SK-N-SH treated with all-trans-retinoic acid at 6 μM for 48 hours (cell line): ENCODE measurements at regions not wholly inside any gene's neighbourhood (a gene's known extent, or its start where the extent isn't known, plus 50 kb on each side); places are given as distances from the start of the nearest gene placed in this dataset.

ENCODE experiments used
- ATAC-seq: fragments of 200-7000 bp; cut with Tn5 transposase; 3 replicates; pipeline ENCODE4 v1.9.1; 2020; ENCODE audit warnings: mild to moderate bottlenecking, moderate library complexity
- ARNTL ChIP-seq: fragments of 450-650 bp; formaldehyde crosslinking; IDR thresholded peaks from 2 replicates; pipeline ENCODE4 v1.5.0; 2020; ENCODE audit warnings: low read depth, mild to moderate bottlenecking, moderate library complexity, borderline replicate concordance
- BACH2 ChIP-seq: fragments of 250-450 bp; sonication (Bioruptor Pico); IDR thresholded peaks from 2 replicates; pipeline ENCODE4 v1.9.0; 2021; ENCODE audit warnings: mild to moderate bottlenecking, borderline replicate concordance
- CSDC2 ChIP-seq: fragments of 250-450 bp; sonication (Bioruptor Pico); IDR thresholded peaks from 2 replicates; pipeline ENCODE4 v1.5.0; 2020; ENCODE audit warnings: mild to moderate bottlenecking, moderate library complexity
- ESRRG ChIP-seq: fragments of 250-450 bp; sonication (Bioruptor Pico); IDR thresholded peaks from 2 replicates; pipeline ENCODE4 v1.6.1; 2021; ENCODE audit warnings: mild to moderate bottlenecking
- GLIS3 ChIP-seq: fragments of 250-450 bp; sonication (Bioruptor Pico); IDR thresholded peaks from 2 replicates; pipeline ENCODE4 v1.5.0; 2020; ENCODE audit warnings: mild to moderate bottlenecking, moderate library complexity
- ISL1 ChIP-seq: fragments of 250-450 bp; sonication (Bioruptor Pico); IDR thresholded peaks from 2 replicates; pipeline ENCODE4 v2.1.2; 2022; ENCODE audit warnings: mild to moderate bottlenecking, moderate library complexity
- OSR1 ChIP-seq: fragments of 250-450 bp; sonication (Bioruptor Pico); IDR thresholded peaks from 2 replicates; pipeline ENCODE4 v1.8.0; 2022; ENCODE audit warnings: moderate library complexity, mild to moderate bottlenecking, inconsistent platforms
- PPARA ChIP-seq: fragments of 250-450 bp; sonication (Bioruptor Pico); IDR thresholded peaks from 2 replicates; pipeline ENCODE4 v1.5.0; 2020; ENCODE audit warnings: mild to moderate bottlenecking, borderline replicate concordance
- RARB ChIP-seq: fragments of 250-450 bp; sonication (Bioruptor Pico); IDR thresholded peaks from 2 replicates; pipeline ENCODE4 v1.8.0; 2021; ENCODE audit warnings: mild to moderate bottlenecking, moderate library complexity
- SNAI2 ChIP-seq: fragments of 250-450 bp; sonication (Bioruptor Pico); IDR thresholded peaks from 2 replicates; pipeline ENCODE4 v1.5.0; 2020; ENCODE audit warnings: mild to moderate bottlenecking, moderate library complexity
- TCF4 ChIP-seq: fragments of 250-450 bp; sonication (Bioruptor Pico); IDR thresholded peaks from 2 replicates; pipeline ENCODE4 v1.8.0; 2021; ENCODE audit warnings: mild to moderate bottlenecking, moderate library complexity, borderline replicate concordance
- TOX ChIP-seq: fragments of 250-450 bp; sonication (Bioruptor Pico); IDR thresholded peaks from 2 replicates; pipeline ENCODE4 v1.8.0; 2021; ENCODE audit warnings: mild to moderate bottlenecking, moderate library complexity, borderline replicate concordance
- ZC3H10 ChIP-seq: fragments of 250-450 bp; sonication (Bioruptor Pico); IDR thresholded peaks from 2 replicates; pipeline ENCODE4 v1.5.1; 2021; ENCODE audit warnings: mild to moderate bottlenecking, moderate library complexity
- ZFP3 ChIP-seq: fragments of 250-450 bp; sonication (Bioruptor Pico); IDR thresholded peaks from 2 replicates; pipeline ENCODE4 v1.5.0; 2020; ENCODE audit warnings: mild to moderate bottlenecking, moderate library complexity
- ZFP30 ChIP-seq: fragments of 450-650 bp; formaldehyde crosslinking; IDR thresholded peaks from 2 replicates; pipeline ENCODE4 v1.5.0; 2022; ENCODE audit warnings: mild to moderate bottlenecking, moderate library complexity
- ZNF565 ChIP-seq: fragments of 450-650 bp; formaldehyde crosslinking; conservative IDR thresholded peaks from 2 replicates; pipeline ENCODE4 v1.5.0; 2020; ENCODE audit warnings: low read depth, mild to moderate bottlenecking, moderate library complexity
- ZNF70 ChIP-seq: fragments of 450-650 bp; formaldehyde crosslinking; IDR thresholded peaks from 2 replicates; pipeline ENCODE4 v1.5.0; 2020; ENCODE audit warnings: mild to moderate bottlenecking, moderate library complexity
- ZNF8 ChIP-seq: fragments of 450-650 bp; formaldehyde crosslinking; IDR thresholded peaks from 2 replicates; pipeline ENCODE4 v1.5.0; 2020; ENCODE audit warnings: mild to moderate bottlenecking, moderate library complexity
- TF ChIP-seq, protein P1 (sequence below): fragments of 250-450 bp; sonication (Bioruptor Pico); IDR thresholded peaks from 2 replicates; pipeline ENCODE4 v1.8.0; 2021; ENCODE audit warnings: low read depth, mild to moderate bottlenecking, moderate library complexity, borderline replicate concordance
- TF ChIP-seq, protein P2 (sequence below): fragments of 250-450 bp; sonication (Bioruptor Pico); IDR thresholded peaks from 2 replicates; pipeline ENCODE4 v1.5.1; 2020; ENCODE audit warnings: low read depth, mild to moderate bottlenecking, moderate library complexity
- TF ChIP-seq, protein P3 (sequence below): fragments of 250-450 bp; sonication (Bioruptor Pico); IDR thresholded peaks from 2 replicates; pipeline ENCODE4 v1.8.0; 2020; ENCODE audit warnings: mild to moderate bottlenecking, moderate library complexity, borderline replicate concordance
- TF ChIP-seq, protein P4 (sequence below): fragments of 250-450 bp; sonication (Bioruptor Pico); IDR thresholded peaks from 2 replicates; pipeline ENCODE4 v1.5.0; 2020; ENCODE audit warnings: mild to moderate bottlenecking, moderate library complexity

DNA sequence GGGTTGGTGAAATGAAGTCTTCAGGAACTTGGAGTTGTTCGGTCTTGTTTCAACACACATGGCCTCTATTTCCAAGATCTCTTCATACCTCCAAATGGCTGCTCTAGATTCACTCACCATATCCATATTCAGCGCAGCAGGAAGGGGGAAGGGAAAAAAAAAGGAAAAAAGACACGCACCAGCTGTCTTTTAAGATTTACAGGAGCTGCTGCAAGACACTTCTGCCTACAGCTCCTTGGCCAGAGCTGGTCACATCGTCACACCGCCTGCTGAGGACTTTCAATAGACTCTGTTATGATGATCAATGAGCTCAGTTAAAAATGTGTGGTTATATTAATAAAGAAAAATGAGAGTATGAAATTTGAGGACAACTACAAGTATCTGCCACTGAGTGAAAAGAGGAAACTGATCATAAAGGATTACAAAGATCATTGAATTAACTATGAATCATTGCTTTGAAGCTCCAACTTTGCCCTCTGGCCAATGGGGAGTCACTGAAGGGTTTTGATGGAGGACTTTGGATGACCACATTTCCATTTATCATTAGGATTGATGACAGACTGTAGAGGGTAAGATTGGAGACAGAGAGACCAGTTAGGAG, 182.1 kb upstream of the HMGA2 start:
- TF ChIP-seq ZC3H10 (peak; percentile 55), ARNTL (CRISPR knock-in tag) (no peak), PPARA (CRISPR knock-in tag) (no peak), ZNF565 (no peak), TCF4 (no peak), CSDC2 (no peak), BACH2 (CRISPR knock-in tag) (no peak), ZNF8 (CRISPR knock-in tag) (no peak), TOX (CRISPR knock-in tag) (peak; percentile 89; the same call in 1 of the 2 replicates), ZNF70 (no peak), SNAI2 (CRISPR knock-in tag) (no peak), RARB (CRISPR knock-in tag) (0 out of 2 replicates have a peak, but pooled peaks have one; percentile 43)
- TF ChIP-seq, protein P1, sequence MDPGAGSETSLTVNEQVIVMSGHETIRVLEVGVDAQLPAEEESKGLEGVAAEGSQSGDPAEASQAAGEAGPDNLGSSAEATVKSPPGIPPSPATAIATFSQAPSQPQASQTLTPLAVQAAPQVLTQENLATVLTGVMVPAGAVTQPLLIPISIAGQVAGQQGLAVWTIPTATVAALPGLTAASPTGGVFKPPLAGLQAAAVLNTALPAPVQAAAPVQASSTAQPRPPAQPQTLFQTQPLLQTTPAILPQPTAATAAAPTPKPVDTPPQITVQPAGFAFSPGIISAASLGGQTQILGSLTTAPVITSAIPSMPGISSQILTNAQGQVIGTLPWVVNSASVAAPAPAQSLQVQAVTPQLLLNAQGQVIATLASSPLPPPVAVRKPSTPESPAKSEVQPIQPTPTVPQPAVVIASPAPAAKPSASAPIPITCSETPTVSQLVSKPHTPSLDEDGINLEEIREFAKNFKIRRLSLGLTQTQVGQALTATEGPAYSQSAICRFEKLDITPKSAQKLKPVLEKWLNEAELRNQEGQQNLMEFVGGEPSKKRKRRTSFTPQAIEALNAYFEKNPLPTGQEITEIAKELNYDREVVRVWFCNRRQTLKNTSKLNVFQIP (CRISPR knock-in tag), result peak; percentile 63; the same call in 1 of the 2 replicates
- TF ChIP-seq, protein P2, sequence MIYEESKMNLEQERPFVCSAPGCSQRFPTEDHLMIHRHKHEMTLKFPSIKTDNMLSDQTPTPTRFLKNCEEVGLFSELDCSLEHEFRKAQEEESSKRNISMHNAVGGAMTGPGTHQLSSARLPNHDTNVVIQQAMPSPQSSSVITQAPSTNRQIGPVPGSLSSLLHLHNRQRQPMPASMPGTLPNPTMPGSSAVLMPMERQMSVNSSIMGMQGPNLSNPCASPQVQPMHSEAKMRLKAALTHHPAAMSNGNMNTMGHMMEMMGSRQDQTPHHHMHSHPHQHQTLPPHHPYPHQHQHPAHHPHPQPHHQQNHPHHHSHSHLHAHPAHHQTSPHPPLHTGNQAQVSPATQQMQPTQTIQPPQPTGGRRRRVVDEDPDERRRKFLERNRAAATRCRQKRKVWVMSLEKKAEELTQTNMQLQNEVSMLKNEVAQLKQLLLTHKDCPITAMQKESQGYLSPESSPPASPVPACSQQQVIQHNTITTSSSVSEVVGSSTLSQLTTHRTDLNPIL (CRISPR knock-in tag), result no peak
- ATAC-seq, result peak; percentile 52

DNA sequence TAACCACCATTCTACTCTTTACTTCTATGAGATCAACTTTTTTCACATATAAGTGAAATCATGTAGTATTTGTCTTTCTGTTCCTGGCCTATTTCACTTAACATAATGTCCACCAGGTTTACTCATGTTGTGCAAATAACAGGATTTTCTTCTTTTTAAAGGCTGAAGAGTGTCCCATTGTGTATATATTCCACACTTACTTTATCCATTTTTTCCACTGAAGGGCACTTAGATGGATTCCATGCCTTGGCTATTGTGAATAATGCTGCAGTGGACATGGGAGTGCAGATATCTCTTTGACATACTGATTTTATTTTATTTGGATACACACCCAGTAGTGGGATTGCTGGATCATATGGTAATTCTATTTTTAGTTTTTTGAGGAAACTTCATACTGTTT, 181.1 kb upstream of the HMGA2 start:
- ATAC-seq, result no peak
- no peak for TF ChIP-seq ARNTL (CRISPR knock-in tag)
- TF ChIP-seq ZFP30 (CRISPR knock-in tag), result no peak
- no peak for TF ChIP-seq ESRRG
- no peak for TF ChIP-seq RARB (CRISPR knock-in tag)
- no peak for TF ChIP-seq ZNF565
- TF ChIP-seq GLIS3, result no peak
- TF ChIP-seq ISL1 (CRISPR knock-in tag), result no peak
- TF ChIP-seq ZNF70, result no peak
- no peak for TF ChIP-seq OSR1 (CRISPR knock-in tag)
- no peak for TF ChIP-seq BACH2 (CRISPR knock-in tag)
- no peak for TF ChIP-seq ZFP3 (CRISPR knock-in tag)
- TF ChIP-seq, protein P3, sequence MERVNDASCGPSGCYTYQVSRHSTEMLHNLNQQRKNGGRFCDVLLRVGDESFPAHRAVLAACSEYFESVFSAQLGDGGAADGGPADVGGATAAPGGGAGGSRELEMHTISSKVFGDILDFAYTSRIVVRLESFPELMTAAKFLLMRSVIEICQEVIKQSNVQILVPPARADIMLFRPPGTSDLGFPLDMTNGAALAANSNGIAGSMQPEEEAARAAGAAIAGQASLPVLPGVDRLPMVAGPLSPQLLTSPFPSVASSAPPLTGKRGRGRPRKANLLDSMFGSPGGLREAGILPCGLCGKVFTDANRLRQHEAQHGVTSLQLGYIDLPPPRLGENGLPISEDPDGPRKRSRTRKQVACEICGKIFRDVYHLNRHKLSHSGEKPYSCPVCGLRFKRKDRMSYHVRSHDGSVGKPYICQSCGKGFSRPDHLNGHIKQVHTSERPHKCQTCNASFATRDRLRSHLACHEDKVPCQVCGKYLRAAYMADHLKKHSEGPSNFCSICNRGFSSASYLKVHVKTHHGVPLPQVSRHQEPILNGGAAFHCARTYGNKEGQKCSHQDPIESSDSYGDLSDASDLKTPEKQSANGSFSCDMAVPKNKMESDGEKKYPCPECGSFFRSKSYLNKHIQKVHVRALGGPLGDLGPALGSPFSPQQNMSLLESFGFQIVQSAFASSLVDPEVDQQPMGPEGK, result no peak
- no peak for TF ChIP-seq PPARA (CRISPR knock-in tag)
- no peak for TF ChIP-seq ZNF8 (CRISPR knock-in tag)
- TF ChIP-seq CSDC2, result no peak
- TF ChIP-seq, protein P4, sequence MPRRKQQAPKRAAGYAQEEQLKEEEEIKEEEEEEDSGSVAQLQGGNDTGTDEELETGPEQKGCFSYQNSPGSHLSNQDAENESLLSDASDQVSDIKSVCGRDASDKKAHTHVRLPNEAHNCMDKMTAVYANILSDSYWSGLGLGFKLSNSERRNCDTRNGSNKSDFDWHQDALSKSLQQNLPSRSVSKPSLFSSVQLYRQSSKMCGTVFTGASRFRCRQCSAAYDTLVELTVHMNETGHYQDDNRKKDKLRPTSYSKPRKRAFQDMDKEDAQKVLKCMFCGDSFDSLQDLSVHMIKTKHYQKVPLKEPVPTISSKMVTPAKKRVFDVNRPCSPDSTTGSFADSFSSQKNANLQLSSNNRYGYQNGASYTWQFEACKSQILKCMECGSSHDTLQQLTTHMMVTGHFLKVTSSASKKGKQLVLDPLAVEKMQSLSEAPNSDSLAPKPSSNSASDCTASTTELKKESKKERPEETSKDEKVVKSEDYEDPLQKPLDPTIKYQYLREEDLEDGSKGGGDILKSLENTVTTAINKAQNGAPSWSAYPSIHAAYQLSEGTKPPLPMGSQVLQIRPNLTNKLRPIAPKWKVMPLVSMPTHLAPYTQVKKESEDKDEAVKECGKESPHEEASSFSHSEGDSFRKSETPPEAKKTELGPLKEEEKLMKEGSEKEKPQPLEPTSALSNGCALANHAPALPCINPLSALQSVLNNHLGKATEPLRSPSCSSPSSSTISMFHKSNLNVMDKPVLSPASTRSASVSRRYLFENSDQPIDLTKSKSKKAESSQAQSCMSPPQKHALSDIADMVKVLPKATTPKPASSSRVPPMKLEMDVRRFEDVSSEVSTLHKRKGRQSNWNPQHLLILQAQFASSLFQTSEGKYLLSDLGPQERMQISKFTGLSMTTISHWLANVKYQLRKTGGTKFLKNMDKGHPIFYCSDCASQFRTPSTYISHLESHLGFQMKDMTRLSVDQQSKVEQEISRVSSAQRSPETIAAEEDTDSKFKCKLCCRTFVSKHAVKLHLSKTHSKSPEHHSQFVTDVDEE (CRISPR knock-in tag), result no peak
- TF ChIP-seq SNAI2 (CRISPR knock-in tag), result no peak
- TF ChIP-seq, protein P1 (CRISPR knock-in tag), result no peak
- no peak for TF ChIP-seq TOX (CRISPR knock-in tag)
